BLaER1 treated with 17β-estradiol and CSF1 and Interleukin-3, amounts not matched to agents 10 nM and 100 nM (cell line): ENCODE measurements at regions not wholly inside any gene's neighbourhood (a gene's known extent, or its start where the extent isn't known, plus 50 kb on each side); places are given as distances from the start of the nearest gene placed in this dataset.

ENCODE experiments used
- H3K27ac ChIP-seq, 11 experiments: shearing (Covaris generic); formaldehyde crosslinking; 2 replicates each; pipeline ENCODE4 v1.8.1; 2022
- H3K27me3 ChIP-seq, 11 experiments: shearing (Covaris generic); formaldehyde crosslinking; 2 replicates each; pipeline ENCODE4 v1.8.1; 2022
- H3K36me3 ChIP-seq, 11 experiments: shearing (Covaris generic); formaldehyde crosslinking; 2 replicates each; pipeline ENCODE4 v1.8.1; 2022
- H3K4me1 ChIP-seq, 10 experiments: shearing (Covaris generic); formaldehyde crosslinking; 2 replicates each; pipeline ENCODE4 v1.8.1; 2022
- H3K4me2 ChIP-seq, 11 experiments: shearing (Covaris generic); formaldehyde crosslinking; 2 replicates each; pipeline ENCODE4 v1.8.1; 2022
- H3K4me3 ChIP-seq, 10 experiments: shearing (Covaris generic); formaldehyde crosslinking; 2 replicates each; pipeline ENCODE4 v1.8.1; 2022
- H3K9ac ChIP-seq, 11 experiments: shearing (Covaris generic); formaldehyde crosslinking; 2 replicates each; pipeline ENCODE4 v1.8.1; 2022
- H3K9me3 ChIP-seq, 11 experiments: shearing (Covaris generic); formaldehyde crosslinking; replicated peaks in 1 of 11; 2 replicates each; pipeline ENCODE4 v1.8.1; 2022
- H4K20me1 ChIP-seq, 11 experiments: shearing (Covaris generic); formaldehyde crosslinking; 2 replicates each; pipeline ENCODE4 v1.8.1; 2022
- Cebpa-rat ChIP-seq, 11 experiments: shearing (Covaris generic); IDR thresholded peaks; 2 replicates each; pipeline ENCODE4 v1.8.1; 2022

DNA sequence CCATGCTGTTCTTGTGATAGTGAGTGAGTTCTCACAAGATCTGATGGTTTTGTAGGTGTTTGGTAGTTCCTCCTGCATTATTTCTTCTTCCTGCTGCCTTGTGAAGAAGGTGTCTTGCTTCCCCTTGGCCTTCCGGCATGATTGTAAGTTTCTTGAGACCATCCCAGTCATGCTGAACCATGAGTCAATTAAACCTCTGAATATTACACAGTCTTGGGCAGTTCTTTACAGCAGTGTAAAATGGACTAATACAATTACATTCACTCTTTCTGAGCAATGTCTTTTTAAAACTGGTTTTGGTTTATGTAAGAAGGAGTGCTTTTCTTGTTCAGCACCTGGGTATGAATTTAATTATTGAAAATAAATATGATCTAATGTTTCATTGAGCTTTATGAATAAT is 50.7 kb upstream of the ARRDC3 start:
- peaks cover 0 to 16% (median 9%) of the 10 kb centered on the region in 11 experiments; a peak in 18 of 22 replicates for H3K9me3 ChIP-seq
- no peak overlapping the region for H3K9ac ChIP-seq
- TF ChIP-seq Cebpa-rat (IDR thresholded peaks at IDR 0.05): no peak
- no peak overlapping the region for H3K27ac ChIP-seq
- H3K4me1 ChIP-seq: peaks cover 0 to 11% (median 3%) of the 10 kb centered on the region in 10 experiments; a peak in 3 of 20 replicates
- no peaks in the 10 kb centered on the region for H3K27me3 ChIP-seq
- no peak overlapping the region for H3K4me3 ChIP-seq
- peak overlapping the region in 2 of 11 experiments; percentile 11 to 35; a peak in 1 of 22 replicates for H3K4me2 ChIP-seq
- H4K20me1 ChIP-seq: no peaks in the 10 kb centered on the region
- no peaks in the 10 kb centered on the region for H3K36me3 ChIP-seq
